CD4-positive, alpha-beta T cell treated with Interleukin-21 for 1 hour (primary cell): ENCODE measurements at regions not wholly inside any gene's neighbourhood (a gene's known extent, or its start where the extent isn't known, plus 50 kb on each side); places are given as distances from the start of the nearest gene placed in this dataset.
"Not testable (repeated sequence)": the region's sequence is repeated elsewhere in the genome, so short reads cannot be mapped to it uniquely, and the experiment has no call there.

ENCODE experiments used
- DNase-seq: peaks from one replicate; pipeline ENCODE4 v3.0.0-alpha.2; 2020

DNA sequence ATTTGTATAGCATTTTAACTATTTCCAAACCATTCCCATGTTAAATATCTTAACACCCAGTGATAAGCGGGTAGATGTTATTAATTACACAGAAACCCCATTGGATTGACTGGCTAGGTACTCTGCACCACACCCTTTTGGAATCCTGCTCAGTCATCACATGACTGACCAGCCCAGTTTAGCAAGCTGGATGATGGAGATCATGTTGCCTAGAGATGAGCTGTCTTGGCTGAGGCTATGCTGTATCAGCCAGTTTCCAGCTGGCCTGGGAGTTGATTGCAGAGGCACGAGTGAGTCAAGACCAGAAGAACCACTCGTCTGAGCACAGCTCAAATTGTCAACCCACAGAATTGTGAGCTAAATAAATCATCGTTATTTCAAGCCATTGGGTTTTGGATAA is 124.6 kb downstream of the ZNF621 start:
- no peak for DNase-seq

DNA sequence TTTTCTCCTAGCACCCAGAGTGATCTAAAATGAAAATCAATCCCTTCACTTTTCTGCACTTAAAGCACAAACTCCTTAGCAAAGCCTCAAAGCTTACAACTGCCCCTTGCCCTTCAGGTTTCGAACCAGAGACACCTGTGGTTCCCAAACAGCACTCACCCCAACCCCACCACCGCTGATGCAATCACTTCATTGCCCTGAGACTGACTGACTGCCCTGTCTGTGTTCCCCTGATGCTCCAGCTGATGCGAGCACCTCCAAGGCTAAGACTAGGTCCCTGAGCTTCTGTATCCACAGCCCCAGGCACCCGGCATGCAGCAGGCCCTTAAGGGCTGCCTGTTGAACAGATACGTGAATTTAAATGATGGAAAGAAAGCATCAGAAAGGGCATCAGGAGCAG is 127.3 kb downstream of the ZNF621 start:
- no peak for DNase-seq

DNA sequence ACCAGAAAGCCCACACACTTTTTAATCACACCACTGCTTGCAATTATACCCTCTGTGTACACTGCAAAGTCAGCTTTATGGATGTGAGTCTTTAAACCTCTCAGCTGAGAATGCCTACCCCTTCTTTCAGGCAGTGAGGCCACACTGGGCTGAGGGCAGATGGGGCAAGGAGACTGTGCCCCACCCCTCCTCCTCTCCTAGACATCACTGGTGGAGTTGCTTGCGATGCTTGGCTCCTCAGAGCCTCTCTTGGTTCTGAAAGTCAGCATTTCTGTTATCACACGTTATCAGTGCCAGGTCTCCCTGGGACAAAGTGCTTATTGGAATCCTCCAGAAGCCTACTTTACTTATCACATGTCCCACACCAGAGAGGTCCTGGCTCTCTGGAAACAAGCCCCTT is 128.2 kb downstream of the ZNF621 start:
- no peak for DNase-seq

DNA sequence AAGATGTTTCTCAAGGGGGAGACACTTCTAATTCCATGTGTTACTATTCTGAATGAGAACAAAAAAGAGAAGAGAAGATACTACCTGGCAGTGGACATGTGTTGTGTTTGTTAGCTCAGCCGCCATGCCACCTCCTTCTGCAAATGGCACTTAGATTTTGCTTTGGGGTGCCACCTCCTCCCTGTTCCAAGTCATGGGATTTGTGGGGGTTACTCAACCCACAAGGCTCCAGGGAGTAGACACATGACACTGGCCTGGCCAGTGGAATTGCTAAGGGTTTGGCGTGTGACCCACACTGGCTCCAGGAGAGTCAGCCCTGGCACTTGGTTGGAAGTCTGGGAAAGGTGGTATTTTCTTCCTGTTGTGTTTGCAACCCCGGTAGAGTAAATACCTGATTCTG is 129.1 kb downstream of the ZNF621 start:
- no peak for DNase-seq

DNA sequence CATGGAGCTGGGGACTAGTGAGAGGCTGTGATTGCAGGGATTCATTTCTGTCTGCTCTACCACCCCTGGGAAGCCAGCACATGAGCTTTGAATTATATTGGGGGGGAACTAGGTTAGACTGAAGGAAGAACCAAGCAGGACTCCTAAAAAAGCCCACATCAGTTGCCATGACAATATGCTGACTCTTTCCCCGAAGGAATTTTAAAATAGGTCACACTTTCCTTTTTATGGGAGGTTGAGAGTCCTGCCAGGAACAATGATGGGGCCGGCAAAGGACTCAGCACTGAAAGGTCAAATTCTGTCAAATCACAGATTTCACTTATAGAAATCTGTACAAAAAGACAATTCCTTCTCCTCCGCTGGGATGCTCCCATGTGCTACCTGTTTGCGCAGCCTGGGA is 130.8 kb downstream of the ZNF621 start:
- DNase-seq = no peak

DNA sequence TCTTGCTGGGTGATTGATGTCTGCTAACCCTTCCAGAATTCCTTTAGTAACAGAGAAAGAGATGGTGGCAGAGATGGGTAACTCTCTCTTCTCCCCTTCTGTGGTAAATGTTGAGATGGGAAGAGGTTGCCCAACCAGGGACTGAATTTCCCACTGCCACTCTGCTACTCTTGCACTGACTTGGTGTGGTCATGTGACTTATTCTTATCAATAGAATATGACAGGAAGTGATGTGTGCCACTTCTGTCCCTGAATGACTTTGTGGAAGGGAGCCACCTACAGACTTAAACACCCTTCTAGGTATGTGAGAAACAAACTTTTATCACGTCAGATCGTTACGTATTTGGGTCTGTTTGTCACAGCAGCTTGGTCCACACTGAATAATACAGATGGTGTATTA is 132.9 kb downstream of the ZNF621 start:
- no peak for DNase-seq

DNA sequence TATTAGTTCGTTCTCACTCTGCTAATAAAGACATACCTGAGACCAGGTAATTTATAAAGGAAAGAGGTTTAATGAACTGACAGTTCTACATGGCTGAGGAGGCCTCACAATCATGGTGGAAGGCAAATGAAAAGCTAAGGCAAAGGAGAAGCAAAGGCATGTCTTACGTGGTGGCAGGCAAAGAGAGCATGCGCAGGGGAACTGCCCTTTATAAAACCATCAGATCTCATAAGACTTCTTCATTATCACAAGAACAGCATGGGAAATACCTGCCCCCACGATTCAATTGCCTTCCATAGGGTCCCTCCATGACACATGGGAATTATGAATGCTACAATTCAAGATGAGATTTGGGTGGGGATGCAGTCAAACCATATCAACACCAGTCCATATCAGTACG is 133.5 kb downstream of the ZNF621 start:
- no peak for DNase-seq

DNA sequence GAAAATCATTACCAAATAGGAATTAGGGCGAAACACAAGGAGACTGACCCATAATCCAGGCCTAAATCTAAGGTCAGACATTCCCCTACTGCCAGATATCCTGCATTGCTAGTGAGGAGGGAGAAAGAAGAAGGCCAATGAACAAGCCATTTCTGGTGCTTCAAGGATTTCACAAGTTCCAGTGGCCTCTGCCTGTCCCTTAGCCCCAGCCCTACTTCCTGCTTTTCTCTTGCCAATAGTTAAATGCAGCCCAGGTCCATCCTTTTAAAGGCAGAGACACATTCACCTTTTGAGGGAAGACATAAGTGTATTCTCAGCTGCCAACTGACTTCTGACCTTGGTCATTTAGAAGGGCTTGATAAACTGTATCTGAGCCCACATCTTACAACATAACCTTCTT is 135.8 kb downstream of the ZNF621 start:
- no peak for DNase-seq

DNA sequence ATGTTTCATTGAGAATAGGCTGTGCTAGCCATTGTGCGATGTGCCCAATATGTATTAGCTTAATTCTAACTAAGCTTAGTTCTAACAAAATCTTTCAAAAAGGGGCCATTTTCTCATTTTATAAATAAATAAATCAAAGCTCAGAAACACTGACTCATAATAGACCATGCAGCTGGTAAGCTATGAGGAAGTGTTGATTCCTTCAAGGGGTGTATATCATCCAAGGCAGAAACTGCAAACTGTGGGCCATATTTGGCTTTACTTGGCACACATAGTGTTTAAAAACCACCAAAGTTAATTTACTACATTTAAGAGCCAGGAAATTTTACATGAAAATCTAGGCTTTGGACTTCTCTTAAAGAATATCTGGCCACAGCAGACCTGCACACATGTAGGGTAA is 136.5 kb downstream of the ZNF621 start:
- no peak for DNase-seq

DNA sequence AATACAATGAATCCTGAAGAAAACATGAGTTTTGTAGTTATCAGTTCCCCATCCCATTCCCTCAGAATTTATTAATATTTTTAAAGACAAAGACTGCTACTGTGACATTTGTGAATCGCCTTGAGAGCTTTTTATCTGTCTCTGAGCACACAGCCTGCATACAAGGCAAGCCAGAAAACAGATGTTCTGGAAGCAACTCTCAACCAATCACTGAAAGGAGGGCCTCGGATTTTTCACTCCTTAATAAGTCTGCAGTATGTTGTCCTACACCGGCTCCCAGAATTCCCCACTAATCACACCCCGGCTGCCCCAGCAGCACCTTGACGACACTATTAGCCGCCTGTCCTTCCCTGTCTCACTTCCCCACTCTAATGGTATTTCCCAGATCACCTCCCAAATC is 138.5 kb downstream of the ZNF621 start:
- no peak for DNase-seq

DNA sequence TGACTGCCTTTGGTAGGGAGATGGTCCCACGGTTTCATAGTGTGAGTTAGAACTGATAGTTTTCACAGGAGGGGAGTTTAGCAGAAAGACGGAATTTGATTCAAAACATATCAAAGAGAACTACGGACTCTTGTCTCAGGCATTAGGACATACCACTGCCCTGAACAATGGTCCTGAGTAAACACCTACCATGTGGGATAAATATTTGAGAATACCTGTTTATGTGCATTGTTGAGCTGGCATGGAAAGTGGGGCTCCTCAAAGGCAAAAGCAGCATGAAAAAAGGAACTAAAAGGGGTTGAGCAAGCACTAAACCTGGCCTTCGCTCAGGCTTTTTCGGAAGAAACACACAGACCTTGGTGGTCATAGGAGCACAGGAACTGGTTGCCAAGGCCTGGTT is 144.4 kb downstream of the ZNF621 start:
- no peak for DNase-seq

DNA sequence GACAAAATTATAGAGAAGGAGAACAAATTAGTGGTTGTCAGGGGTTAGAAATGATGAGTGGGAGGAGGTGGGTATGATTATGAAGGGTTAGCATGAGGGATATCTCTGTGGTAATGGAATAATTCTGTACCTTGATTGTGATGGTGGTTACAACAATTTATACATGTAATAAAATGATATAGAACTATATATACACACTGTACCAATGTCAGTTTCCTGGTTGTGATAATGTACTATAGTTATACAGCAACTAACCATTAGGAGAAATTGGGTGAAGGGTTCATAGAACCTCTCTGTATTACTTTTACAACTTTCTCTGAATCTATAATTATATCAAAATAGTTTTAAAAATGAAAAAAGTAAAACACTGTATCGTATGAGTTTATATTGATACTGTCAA is 148.1 kb downstream of the ZNF621 start:
- no peak for DNase-seq

DNA sequence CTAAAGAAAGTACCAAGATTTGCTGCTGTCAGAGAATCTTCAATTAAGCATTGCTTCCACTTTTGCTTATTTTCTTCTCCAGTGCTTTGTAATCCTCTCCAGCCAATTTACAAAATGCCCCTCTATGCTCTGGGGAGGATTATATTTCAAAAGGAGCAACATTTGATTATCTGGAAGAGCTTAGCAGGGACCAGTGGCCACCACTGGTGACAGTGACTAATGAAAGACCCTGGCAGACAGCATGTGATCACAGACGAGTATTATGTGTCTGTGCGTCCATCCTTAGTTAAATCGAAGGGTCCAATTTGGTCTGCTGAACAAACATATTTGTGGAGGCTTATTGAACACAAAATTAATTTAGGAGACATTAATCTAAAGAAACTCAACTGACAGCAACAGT is 152.6 kb downstream of the ZNF621 start:
- no peak for DNase-seq

DNA sequence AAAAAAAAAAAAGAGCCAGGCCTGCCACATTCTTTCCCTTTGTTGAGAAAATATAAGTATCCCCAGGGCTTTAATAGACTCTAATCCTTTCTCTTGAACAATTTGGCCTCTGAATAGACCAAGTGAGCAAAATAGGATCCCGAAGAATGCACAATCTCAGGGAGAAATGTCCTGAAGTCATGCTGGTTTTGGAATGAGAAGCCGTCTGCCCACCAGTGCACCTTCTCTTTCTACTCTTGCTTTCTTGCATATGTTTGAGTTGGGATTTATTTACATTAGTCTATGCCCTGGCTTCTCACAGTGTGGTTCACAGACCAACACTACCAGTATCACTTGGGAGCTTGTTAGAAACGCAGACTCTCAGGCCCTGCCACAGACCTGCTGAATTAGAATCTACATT is 153.0 kb downstream of the ZNF621 start:
- DNase-seq = no peak

DNA sequence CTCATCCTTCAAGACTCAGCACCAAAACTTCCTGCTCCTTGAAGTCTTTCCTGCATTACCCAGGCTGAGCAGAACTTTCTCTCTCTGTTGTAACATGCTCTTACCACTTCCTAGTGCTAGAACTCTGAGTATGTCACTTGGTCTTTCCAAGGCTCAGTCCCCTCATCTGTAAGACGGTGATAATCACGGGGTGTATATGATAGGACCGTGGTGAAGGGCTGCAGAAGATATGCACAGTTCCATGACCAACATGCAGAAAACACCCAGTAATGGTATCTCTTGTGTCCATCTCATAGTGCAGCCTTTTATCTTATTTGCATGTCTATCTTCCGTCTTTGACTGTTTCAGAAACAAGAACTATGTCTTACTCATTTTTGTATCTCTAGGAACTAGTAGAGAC is 154.5 kb downstream of the ZNF621 start:
- no peak for DNase-seq

DNA sequence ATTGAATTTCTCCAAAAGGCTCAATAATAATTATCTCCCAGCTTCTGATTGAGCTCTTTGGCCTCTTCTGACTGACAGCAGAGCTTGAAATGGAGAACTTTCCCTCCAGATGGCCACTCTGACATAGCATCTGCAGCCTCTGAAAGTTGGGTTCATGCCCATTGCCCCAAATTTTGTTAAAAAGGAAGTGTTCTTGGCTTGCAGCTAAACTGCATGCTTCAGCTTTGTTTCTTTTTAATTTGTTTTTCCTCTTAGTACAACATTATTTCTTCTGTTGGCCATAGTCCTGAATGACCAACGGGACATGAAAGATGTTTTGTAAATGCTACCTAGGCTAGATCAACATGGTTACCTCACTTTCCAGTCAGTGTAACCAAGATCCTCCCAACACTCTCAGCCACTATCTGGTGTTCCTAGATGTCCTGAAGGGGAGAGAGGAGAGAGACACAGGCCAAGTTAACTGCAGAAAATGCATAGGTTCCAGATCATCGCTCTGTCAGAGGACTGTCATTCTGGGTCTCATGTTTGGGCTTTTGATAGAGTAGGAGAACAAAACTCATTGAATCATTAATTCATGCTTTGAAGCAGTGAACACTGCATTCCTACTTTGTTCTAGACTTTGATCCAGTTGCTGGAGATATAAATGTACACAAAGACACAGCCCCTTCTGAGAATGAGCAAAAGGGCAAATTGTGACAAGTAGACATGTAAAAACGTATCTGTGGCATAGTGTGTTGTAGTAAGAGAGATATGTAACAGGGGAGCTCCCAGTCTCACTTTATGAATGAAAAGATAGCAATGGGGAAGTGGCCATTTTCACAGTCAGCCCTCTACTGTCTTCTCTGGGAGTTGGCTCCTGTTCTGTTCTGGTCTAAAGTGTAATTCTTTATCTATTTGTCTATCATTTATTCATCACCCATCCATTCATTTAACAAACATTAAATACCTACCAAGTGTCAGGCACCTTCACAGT is 156.2 kb downstream of the ZNF621 start:
- no peak for DNase-seq

DNA sequence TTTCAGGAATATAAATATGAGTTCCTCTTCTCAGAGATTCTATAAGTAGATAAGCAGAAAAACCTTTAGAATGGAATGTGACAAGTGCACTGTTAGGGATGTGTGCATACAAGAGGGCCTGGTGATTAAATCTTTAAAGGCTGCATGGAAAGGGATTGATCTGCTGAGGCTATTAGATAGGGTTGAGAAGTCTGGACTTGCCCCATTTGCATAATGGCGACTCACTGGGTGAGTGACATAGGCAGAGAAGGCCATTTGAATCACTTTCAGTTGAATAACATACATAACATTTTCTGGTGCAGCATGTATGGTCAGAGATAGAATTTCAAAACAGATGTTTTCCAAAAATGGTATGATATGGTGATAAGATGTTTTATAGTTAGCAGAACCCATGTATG is 156.9 kb downstream of the ZNF621 start:
- DNase-seq = no peak

DNA sequence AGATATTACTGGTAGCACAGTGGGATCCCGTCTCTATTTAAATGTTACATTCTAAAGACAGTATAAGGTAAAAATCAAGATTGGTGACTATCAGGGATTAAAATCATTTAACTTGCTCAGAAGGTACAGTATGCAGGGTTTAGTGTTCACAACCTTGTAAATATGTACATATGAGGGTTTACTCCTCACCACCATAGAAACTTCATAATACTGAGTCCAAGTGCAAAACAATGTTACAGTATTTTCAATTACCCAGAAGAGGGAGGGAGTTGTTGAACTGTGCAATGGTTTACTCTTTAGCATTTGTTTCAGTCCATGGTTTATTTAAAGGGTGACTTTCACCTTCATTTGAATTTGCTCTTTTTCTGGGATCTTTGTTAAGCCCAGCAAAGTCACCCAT is 165.1 kb downstream of the ZNF621 start:
- no peak for DNase-seq

DNA sequence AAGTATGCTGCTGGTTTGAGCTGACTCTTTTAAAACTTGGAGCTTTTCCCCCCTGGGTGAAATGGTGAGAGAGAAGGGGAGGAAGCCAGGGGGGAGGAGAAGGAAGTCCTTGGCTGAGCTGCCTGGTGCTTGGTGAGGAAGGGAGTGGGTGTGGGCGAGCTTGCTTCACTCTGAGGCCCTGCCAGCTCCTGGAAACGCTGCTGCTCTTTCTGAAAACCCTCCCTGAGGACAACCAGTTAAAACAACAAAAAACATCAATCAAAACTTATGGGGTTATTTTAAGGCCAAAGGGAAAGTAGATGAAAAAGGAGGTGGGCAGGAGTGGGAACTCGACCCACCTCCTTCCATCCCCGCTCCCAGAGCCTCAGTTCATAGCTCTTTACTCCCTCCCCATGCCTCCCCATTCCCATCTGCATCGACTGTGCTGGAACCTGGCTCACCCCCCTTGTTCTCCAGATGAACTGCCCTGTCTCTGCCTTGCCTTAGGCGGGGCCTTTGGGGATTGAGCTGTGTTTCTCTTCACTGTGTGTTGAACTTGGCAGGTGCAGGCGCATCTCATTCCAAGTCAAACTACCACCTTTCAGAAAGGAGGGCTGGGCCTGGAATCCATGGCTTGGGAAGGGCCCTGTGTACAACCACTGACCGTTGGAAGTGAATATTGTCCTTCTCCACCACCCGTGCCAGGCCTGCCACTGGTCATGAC is 166.1 kb downstream of the ZNF621 start:
- DNase-seq = no peak

DNA sequence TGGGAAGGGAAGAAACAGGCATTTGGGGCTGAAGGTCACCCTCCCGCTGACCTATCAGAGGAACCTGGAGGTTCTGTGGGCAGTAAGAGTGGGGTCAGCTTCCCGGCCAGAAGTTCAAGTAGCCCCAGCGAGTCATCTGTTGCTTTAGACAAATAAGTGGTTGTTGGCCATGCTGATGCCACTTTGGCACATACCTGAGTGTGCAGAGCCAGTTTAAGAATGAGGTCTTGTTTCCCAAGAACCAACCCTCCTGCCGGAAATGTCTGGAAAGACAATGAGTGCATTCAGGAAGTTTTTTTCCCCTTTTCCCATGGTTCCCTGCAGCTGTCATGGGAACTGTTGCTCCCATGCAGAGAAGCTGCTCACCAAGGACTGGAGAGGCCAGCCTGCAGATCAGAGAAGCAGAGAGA is 166.7 kb downstream of the ZNF621 start:
- no peak for DNase-seq

DNA sequence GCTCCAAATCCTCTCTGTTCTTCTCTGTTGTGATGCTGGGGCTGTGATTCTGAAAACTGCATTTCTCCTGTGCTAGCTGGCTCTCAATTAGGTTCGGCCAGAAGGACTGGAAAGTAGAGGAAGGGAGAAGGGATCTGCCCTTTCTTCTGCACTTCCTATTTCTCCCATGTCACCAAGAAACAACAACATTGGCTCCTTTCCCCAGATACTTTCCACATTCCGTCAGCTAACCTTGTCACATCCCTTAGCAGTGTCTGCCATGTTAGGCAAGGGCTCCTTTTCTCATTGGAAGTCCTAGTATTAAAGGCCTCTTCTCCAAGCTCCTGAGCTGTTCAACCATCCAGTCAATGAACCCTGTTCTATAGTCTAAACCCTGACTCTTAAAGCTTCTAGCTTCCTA is 171.1 kb downstream of the ZNF621 start:
- DNase-seq = no peak

DNA sequence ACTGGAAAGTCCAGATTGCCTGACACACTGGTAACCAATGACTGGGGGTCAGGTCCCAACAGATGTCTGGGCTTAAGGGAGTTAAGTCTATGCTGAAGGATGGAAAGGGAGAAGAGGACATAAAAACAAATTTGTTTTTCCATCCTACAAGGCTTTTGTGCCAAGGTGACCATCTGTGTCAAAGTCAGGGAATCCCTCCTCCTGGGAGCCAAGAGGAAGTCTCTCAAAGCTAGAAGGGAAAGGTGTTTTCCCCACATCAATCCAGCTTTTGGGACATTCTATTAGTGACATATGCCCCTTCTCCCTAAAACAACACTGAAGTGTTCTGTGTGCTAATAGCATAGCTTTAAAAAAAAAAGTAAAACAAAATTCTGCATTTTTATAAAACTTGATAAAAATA is 173.9 kb downstream of the ZNF621 start:
- not testable (repeated sequence) for DNase-seq

DNA sequence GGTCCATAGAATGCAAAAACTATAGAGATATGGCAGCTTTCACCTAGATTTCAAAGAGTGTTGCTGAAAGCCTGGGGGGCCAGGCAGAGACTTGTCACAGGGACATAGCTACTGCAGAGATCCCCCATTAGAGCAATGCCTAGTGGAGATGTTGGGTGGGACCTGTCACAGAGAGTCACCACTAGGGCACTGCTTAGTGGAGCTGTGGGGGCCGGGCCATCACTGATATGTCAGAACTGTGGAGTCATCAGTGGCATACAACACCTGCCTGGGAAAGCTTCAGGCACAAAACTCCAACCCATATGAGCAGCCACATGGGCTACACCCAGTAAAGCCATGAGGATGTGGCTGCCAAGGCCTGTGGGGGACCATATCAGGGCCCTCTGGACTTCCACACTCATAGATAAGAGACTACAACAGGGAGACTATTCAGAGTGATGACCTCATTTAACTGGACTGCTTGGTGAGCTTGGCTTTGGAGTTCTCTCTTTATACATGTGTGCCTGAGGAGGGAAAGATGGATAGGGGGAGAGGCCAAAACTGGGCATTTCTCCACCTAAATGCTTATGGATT is 176.3 kb downstream of the ZNF621 start:
- no peak for DNase-seq

DNA sequence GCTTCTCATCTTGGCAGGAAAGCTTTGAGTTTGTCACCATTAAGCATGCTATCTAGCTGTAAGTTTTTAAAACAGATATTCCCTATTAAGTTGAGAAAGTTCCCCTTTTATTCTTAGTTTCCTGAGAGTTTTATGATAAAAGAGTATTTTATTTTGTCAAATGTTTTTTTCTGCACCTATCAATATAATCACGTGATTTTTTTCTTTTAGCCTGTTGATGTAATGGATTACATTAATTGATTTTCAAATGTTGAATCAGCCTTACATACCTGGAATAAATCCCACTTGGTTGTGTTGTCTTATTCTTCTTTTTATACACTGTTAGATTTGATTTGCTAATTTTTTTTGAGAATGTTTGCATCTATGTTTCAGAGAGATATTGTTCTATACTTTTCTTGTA is 179.5 kb downstream of the ZNF621 start:
- no peak for DNase-seq
